ENCODE measurements at regions not wholly inside any gene's neighbourhood (a gene's known extent, or its start where the extent isn't known, plus 50 kb on each side); places are given as distances from the start of the nearest gene placed in this dataset.

GRCh38 chr2:46239175-46239846, 57.9 kb upstream of the EPAS1 start:
- DNase-seq (ENCODE audit: low read depth in 2 of 2): no peak

GRCh38 chr2:46239847-46240181, 57.4 kb upstream of the EPAS1 start:
- peak; percentile 32 to 43 for DNase-seq (ENCODE audit: low read depth in 2 of 2)

GRCh38 chr2:46241344-46241743, 55.9 kb upstream of the EPAS1 start:
- DNase-seq (ENCODE audit: low read depth in 2 of 2): no peak

GRCh38 chr2:46245869-46246268, 51.3 kb upstream of the EPAS1 start:
- no peak for DNase-seq (ENCODE audit: low read depth in 2 of 2)

GRCh38 chr2:46246790-46247189, 50.4 kb upstream of the EPAS1 start:
- DNase-seq (ENCODE audit: low read depth in 2 of 2): no peak
